ENCODE measurements at regions not wholly inside any gene's neighbourhood (a gene's known extent, or its start where the extent isn't known, plus 50 kb on each side); places are given as distances from the start of the nearest gene placed in this dataset.

- TF ChIP-seq ZNF776 (CRISPR knock-in tag; IDR thresholded peaks at IDR 0.05) (no peak), CTCF (CRISPR knock-in tag; IDR thresholded peaks at IDR 0.05) (no peak), BHLHE40 (IDR thresholded peaks at IDR 0.05; ENCODE audit: low read length) (no peak), NFIC (IDR thresholded peaks at IDR 0.05; ENCODE audit: low read length) (no peak), POLR2A (IDR thresholded peaks at IDR 0.05; ENCODE audit: insufficient read depth in 1 of 2, low read depth in 2 of 2, low read length in 2 of 2) (no peak), ZSCAN9 (CRISPR knock-in tag; IDR thresholded peaks at IDR 0.05; ENCODE audit: borderline replicate concordance) (no peak), SALL2 (CRISPR knock-in tag; IDR thresholded peaks at IDR 0.05) (no peak), CBX2 (IDR thresholded peaks at IDR 0.05; ENCODE audit: low read depth, low read length) (no peak), CBX2 (CRISPR knock-in tag; IDR thresholded peaks at IDR 0.05; ENCODE audit: low read depth) (no peak), ZNF646 (CRISPR knock-in tag; IDR thresholded peaks at IDR 0.05) (no peak), PRDM15 (CRISPR knock-in tag; IDR thresholded peaks at IDR 0.05) (no peak), TCF7 (IDR thresholded peaks at IDR 0.05; ENCODE audit: low read depth) (no peak)
These were observed 428.8 kb downstream of the DYNC2H1 start for GRCh38 chr11:103537904-103538502.

Data from HepG2 (cell line).